HG02840 (cell line): ENCODE measurements at regions not wholly inside any gene's neighbourhood (a gene's known extent, or its start where the extent isn't known, plus 50 kb on each side); places are given as distances from the start of the nearest gene placed in this dataset.

ENCODE experiments used
- ATAC-seq: cut with Tn5 transposase; IDR thresholded peaks from one replicate; pipeline ENCODE4 v1.9.1; 2021; ENCODE audit warnings: mild to moderate bottlenecking, moderate library complexity, moderate number of reproducible peaks; ENCODE audit not compliant: unreplicated experiment, low FRiP score

- no peak for ATAC-seq
These were observed 50.6 kb upstream of the MPEG1 start for GRCh38 chr11:59263225-59263894.
